Stimulated activated CD8-positive, alpha-beta memory T cell treated with anti-CD3 and anti-CD28 coated beads, Interleukin-7, amount 100 ng/mL, for 48 hours (primary cell): ENCODE measurements at regions not wholly inside any gene's neighbourhood (a gene's known extent, or its start where the extent isn't known, plus 50 kb on each side); places are given as distances from the start of the nearest gene placed in this dataset.
"Not testable (repeated sequence)": the region's sequence is repeated elsewhere in the genome, so short reads cannot be mapped to it uniquely, and the experiment has no call there.

Experiments used
- DNase-seq, 2 donors: peaks; one replicate each; pipeline ENCODE4 v3.0.0-alpha.2; 2020; ENCODE audit warnings: low read depth in 1 of 2; ENCODE audit errors: extremely low read depth in 1 of 2

GRCh38 chr16:55061126-55061525 is 130.5 kb downstream of the IRX5 start:
- no peak for DNase-seq

- no peak for DNase-seq
These were observed 131.8 kb downstream of the IRX5 start for GRCh38 chr16:55062442-55062841.

GRCh38 chr16:55072976-55073375 is 142.3 kb downstream of the IRX5 start:
- no peak for DNase-seq

GRCh38 chr16:55073830-55074229 is 143.2 kb downstream of the IRX5 start:
- DNase-seq: no peak

GRCh38 chr16:55075208-55075607 is 144.5 kb downstream of the IRX5 start:
- DNase-seq: not testable (repeated sequence)

GRCh38 chr16:55076053-55076452 is 145.4 kb downstream of the IRX5 start:
- DNase-seq: no peak

- DNase-seq: no peak
These were observed 146.6 kb downstream of the IRX5 start for GRCh38 chr16:55077266-55077665.

- no peak for DNase-seq
These were observed 147.5 kb downstream of the IRX5 start for GRCh38 chr16:55078153-55078552.

GRCh38 chr16:55078699-55079410 is 148.2 kb downstream of the IRX5 start:
- DNase-seq: no peak

- DNase-seq: no peak
These were observed 151.2 kb downstream of the IRX5 start for GRCh38 chr16:55081622-55082590.

- no peak for DNase-seq
These were observed 151.9 kb downstream of the IRX5 start for GRCh38 chr16:55082591-55082976.

- DNase-seq: no peak
These were observed 152.4 kb downstream of the IRX5 start for GRCh38 chr16:55083052-55083451.

GRCh38 chr16:55088098-55088497 is 157.4 kb downstream of the IRX5 start:
- no peak for DNase-seq

GRCh38 chr16:55089600-55089999 is 158.9 kb downstream of the IRX5 start:
- DNase-seq: no peak

- no peak for DNase-seq
These were observed 160.7 kb downstream of the IRX5 start for GRCh38 chr16:55091213-55091870.

- no peak for DNase-seq
These were observed 161.2 kb downstream of the IRX5 start for GRCh38 chr16:55091871-55092230.

GRCh38 chr16:55100100-55100499 is 169.4 kb downstream of the IRX5 start:
- DNase-seq: no peak

GRCh38 chr16:55101026-55101425 is 170.4 kb downstream of the IRX5 start:
- DNase-seq: no peak

- DNase-seq: no peak
These were observed 171.4 kb downstream of the IRX5 start for GRCh38 chr16:55102077-55102476.

GRCh38 chr16:55102531-55102930 is 171.9 kb downstream of the IRX5 start:
- no peak for DNase-seq

- DNase-seq: no peak
These were observed 177.2 kb downstream of the IRX5 start for GRCh38 chr16:55107851-55108250.

GRCh38 chr16:55113210-55113609 is 182.5 kb downstream of the IRX5 start:
- DNase-seq: no peak
